ENCODE measurements at regions not wholly inside any gene's neighbourhood (a gene's known extent, or its start where the extent isn't known, plus 50 kb on each side); places are given as distances from the start of the nearest gene placed in this dataset.
"Not testable (repeated sequence)": the region's sequence is repeated elsewhere in the genome, so short reads cannot be mapped to it uniquely, and the experiment has no call there.

DNA sequence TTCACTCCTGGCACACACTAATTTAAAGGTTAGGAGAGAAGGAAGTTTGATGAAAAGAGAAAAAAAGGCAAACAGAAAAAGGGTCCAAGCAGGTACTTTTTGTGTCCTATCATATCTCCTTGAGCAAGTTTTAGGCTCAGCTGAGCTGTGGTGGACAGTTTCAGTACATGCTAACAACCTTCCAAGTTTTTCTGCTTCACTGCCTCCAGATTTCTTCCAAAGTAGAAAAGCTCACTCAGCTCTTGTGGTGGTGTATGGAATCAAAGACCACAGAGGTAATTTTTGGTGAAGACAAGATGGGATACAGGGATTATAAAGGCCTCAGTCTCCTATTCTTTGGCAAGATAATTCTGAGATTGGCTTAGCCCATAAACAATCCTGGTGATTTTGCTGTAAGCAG, 921.8 kb downstream of the NR2F1-AS1 start:
- DNase-seq: no peak
- H3K4me3 ChIP-seq: no peak overlapping the region
- no peaks in the 10 kb centered on the region for H3K9me3 ChIP-seq

GRCh38 chr5:92654601-92655000, 926.4 kb downstream of the NR2F1-AS1 start:
- H3K36me3 ChIP-seq; H3K27me3 ChIP-seq (ENCODE audit: low read depth); intact Hi-C loops (cut with DNase I); ATAC-seq; H3K4me3 ChIP-seq; DNase-seq; H3K9me3 ChIP-seq; H3K27ac ChIP-seq; H3K4me1 ChIP-seq: not testable (repeated sequence)

More for the DNA sequence above, 921.8 kb downstream of the NR2F1-AS1 start:
- no peaks in the 10 kb centered on the region for H3K36me3 ChIP-seq
- TF ChIP-seq CTCF (IDR thresholded peaks at IDR 0.05): no peak
- H3K27me3 ChIP-seq (ENCODE audit: low read depth): no peaks in the 10 kb centered on the region
- no peaks in the 10 kb centered on the region for H3K4me1 ChIP-seq
- no peak for ATAC-seq
- intact Hi-C loops (cut with DNase I): no loop called here
- H3K27ac ChIP-seq: no peak overlapping the region

DNA sequence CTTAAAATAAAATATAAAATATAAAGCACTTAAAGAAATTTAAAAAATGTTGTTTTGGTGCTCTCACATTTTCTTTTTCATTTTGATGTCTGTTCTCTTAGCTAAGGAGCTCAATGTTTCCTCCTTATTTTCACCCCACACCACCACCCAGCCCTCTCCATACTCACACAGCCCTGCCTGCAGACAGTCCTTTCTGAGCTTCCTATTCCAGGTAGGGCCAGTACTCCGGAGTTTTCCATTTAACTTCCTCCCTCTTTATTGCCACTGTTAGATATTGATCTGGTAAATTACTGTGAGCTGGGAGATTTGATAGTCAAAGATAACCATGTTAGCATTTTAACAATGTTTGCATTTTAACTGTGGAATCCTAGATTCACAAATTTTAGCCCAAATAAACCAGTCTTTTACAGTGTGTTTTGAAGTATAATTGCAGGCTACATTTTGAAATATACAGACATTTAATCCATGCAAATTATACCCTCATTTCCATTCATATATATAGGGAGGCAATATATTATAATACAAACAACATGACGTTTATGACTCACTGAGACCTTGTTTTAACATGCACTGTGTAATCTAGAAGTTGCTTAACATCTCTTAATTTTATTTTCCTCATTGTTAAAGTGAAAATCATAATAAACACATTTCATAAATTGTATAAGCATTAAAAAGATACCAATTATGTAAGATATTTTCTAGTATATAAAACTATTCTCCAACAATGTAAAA, 927.1 kb downstream of the NR2F1-AS1 start:
- H3K27ac ChIP-seq: no peak overlapping the region
- ATAC-seq: no peak

GRCh38 chr5:92652756-92653155, 928.3 kb downstream of the NR2F1-AS1 start:
- H3K4me1 ChIP-seq: no peaks in the 10 kb centered on the region
- no peak for ATAC-seq
- H3K4me3 ChIP-seq: no peak overlapping the region
- H3K36me3 ChIP-seq: no peaks in the 10 kb centered on the region
- TF ChIP-seq CTCF (IDR thresholded peaks at IDR 0.05): no peak
- no peaks in the 10 kb centered on the region for H3K9me3 ChIP-seq
- H3K27ac ChIP-seq: no peak overlapping the region
- intact Hi-C loops (cut with DNase I): no loop called here
- no peaks in the 10 kb centered on the region for H3K27me3 ChIP-seq (ENCODE audit: low read depth)
- DNase-seq: no peak

More for the DNA sequence above, 927.1 kb downstream of the NR2F1-AS1 start:
- intact Hi-C loops (cut with DNase I): no loop called here
- no peaks in the 10 kb centered on the region for H3K36me3 ChIP-seq
- H3K9me3 ChIP-seq: no peaks in the 10 kb centered on the region
- no peak for TF ChIP-seq CTCF (IDR thresholded peaks at IDR 0.05)
- no peaks in the 10 kb centered on the region for H3K27me3 ChIP-seq (ENCODE audit: low read depth)
- DNase-seq: no peak
- no peak overlapping the region for H3K4me3 ChIP-seq
- no peaks in the 10 kb centered on the region for H3K4me1 ChIP-seq

GRCh38 chr5:92644266-92644886, 936.6 kb downstream of the NR2F1-AS1 start:
- Histone ChIP-seq H3K27ac (no peak overlapping the region), H3K36me3 (no peaks in the 10 kb centered on the region), H3K27me3 (ENCODE audit: low read depth) (no peaks in the 10 kb centered on the region), H3K9me3 (no peaks in the 10 kb centered on the region), H3K4me3 (no peak overlapping the region), H3K4me1 (peaks cover 6% of the 10 kb centered on the region)
- no peak for TF ChIP-seq CTCF (IDR thresholded peaks at IDR 0.05)
- DNase-seq (no peak), ATAC-seq (no peak)
- intact Hi-C loops (cut with DNase I): no loop called here

All from lower lobe of right lung (tissue), 2 donors.